GM12872 (cell line): ENCODE measurements at regions not wholly inside any gene's neighbourhood (a gene's known extent, or its start where the extent isn't known, plus 50 kb on each side); places are given as distances from the start of the nearest gene placed in this dataset.

Experiments used
- TF ChIP-seq, protein P1 (sequence below): IDR thresholded peaks from 3 replicates; pipeline ENCODE4 v1.5.1; 2011; ENCODE audit warnings: low read depth, mild to moderate bottlenecking, low read length, moderate library complexity; ENCODE audit not compliant: insufficient read depth

DNA sequence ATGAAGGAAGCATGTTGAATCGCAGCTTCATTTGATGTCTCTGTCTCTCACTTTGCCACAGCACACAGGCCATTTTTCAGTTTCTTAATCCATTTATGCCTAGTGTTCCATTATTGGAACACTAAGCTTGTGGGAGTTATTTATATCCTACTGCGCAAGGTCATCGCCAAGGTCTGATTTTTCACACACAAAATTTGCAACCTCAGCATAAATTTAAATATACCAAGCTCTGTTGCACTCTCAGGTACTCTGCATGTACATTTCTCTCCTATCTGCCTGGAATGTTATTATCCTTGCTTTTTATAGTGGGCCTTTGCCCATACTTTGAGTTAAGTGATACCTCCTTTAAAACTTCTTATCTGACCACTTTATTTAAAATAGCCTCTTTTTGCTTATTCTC is 519.2 kb upstream of the TOM1L1 start:
- TF ChIP-seq, protein P1, sequence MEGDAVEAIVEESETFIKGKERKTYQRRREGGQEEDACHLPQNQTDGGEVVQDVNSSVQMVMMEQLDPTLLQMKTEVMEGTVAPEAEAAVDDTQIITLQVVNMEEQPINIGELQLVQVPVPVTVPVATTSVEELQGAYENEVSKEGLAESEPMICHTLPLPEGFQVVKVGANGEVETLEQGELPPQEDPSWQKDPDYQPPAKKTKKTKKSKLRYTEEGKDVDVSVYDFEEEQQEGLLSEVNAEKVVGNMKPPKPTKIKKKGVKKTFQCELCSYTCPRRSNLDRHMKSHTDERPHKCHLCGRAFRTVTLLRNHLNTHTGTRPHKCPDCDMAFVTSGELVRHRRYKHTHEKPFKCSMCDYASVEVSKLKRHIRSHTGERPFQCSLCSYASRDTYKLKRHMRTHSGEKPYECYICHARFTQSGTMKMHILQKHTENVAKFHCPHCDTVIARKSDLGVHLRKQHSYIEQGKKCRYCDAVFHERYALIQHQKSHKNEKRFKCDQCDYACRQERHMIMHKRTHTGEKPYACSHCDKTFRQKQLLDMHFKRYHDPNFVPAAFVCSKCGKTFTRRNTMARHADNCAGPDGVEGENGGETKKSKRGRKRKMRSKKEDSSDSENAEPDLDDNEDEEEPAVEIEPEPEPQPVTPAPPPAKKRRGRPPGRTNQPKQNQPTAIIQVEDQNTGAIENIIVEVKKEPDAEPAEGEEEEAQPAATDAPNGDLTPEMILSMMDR, result no peak

- TF ChIP-seq, protein P1, result no peak
Observed at GRCh38 chr17:54404259-54404658, 496.4 kb upstream of the TOM1L1 start.

DNA sequence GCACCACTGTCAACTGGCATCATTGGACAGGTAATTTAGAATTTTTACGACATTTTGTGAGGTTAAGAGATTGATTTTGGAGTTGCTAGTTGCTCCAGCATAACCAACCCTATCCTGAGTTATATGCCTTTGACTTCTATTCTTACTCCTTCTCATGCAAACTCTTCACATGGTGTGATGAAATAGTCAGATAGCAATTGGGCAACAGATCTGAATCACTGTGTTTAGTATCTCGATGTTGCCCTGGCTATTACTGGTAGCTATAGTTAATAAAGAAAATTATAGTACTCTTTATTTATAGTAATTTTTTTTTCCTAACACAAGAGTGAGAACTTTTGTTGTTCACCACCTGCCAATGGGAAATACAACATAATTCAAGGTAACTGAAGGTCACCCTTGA is 494.8 kb upstream of the TOM1L1 start:
- TF ChIP-seq, protein P1, result no peak

DNA sequence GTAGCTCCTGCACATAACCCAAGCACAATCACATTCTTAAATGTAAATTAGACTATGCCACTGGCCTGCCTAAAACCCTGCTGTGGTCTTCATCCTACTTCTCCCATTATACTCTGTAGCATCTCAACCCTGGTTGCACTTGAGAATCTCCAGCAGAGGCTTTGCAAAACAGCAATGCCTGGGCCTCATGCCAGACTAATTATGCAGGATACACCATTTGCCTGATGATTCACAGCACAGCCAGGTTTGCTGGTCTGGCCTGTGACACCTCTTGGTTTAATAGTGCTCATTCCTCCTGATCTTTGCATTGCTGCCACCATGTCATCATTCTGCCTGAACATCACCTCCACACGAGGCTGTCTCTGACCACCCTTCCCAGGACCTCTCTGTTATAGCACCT is 491.9 kb upstream of the TOM1L1 start:
- TF ChIP-seq, protein P1, result no peak

DNA sequence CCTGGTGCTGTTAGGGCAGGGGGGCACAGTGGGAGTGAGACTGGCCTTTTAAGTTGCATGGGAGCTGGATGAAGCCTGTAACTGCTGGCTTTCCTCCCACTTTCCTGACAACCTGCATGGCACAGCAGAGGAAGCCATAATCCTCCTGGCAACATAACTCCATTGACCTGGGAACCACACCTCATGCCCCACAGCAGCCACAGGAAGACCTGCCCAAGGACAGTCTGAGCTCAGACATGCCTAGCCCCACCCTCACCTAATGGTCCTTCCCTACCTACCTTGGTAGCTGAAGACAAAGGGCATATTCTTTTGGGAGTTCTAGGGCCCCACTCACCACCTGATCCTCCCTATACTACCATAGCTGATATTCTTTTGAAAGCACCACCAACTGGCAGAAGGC is 482.2 kb upstream of the TOM1L1 start:
- TF ChIP-seq, protein P1, result no peak

GRCh38 chr17:54425671-54426070 is 475.0 kb upstream of the TOM1L1 start:
- TF ChIP-seq, protein P1, result no peak

GRCh38 chr17:54426296-54426886 is 474.3 kb upstream of the TOM1L1 start:
- TF ChIP-seq, protein P1, result peak; percentile 33; the same call in 1 of the 3 replicates
